GM12892 (cell line): ENCODE measurements at regions not wholly inside any gene's neighbourhood (a gene's known extent, or its start where the extent isn't known, plus 50 kb on each side); places are given as distances from the start of the nearest gene placed in this dataset.

Experiments
- POLR2A ChIP-seq: IDR thresholded peaks from 2 replicates; pipeline ENCODE4 v1.6.1; 2011; ENCODE audit warnings: low read depth, low read length, control low read depth
- POLR2AphosphoS5 ChIP-seq: IDR thresholded peaks from 2 replicates; pipeline ENCODE4 v1.6.1; 2011; ENCODE audit warnings: low read depth, low read length, control low read depth
- TAF1 ChIP-seq: IDR thresholded peaks from 2 replicates; pipeline ENCODE4 v1.6.1; 2011; ENCODE audit warnings: low read depth, mild to moderate bottlenecking, control low read depth, low read length, borderline replicate concordance

DNA sequence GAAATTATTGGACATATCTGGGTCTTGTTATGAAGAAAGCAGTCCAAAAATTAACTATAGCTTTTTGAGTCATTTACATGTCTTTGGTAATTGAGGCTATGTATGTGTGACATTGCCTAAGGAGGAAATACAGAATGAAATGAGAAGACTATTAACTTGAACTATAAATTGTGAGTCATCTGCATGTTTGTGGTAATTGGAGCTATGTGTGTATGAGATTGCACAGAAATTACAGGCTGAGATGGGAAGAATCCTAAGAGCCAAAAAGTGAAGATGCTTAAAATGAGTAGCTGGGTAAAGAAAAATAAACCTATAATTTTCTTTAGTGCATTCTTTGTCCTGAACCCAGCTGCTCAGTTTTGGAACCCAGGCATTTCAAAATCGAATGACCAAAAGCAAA is 747.6 kb upstream of the EDIL3 start:
- no peak for TF ChIP-seq POLR2A
- TF ChIP-seq POLR2AphosphoS5 = no peak
- no peak for TF ChIP-seq TAF1
